Left lung (tissue), 4 donors: ENCODE measurements at regions not wholly inside any gene's neighbourhood (a gene's known extent, or its start where the extent isn't known, plus 50 kb on each side); places are given as distances from the start of the nearest gene placed in this dataset.

Experiments
- ATAC-seq: fragments of 200-7000 bp; cut with Tn5 transposase; one replicate; pipeline ENCODE4 v1.9.1; 2020; ENCODE audit warnings: moderate library complexity
- DNase-seq, 4 donors: peaks; one replicate each; pipeline ENCODE4 v3.0.0-alpha.2; 2013 to 2020
- H3K27ac ChIP-seq, 2 donors: fragments of 200-600 bp; sonication (generic) in 1 of 2; one replicate each; pipeline versions ENCODE4 v1.5.0 to v1.8.0; 2020 to 2021
- H3K27me3 ChIP-seq, 2 donors: fragments of 200-600 bp; sonication (generic) in 1 of 2; one replicate each; pipeline versions ENCODE4 v1.5.0 to v1.8.0; 2020 to 2021
- H3K36me3 ChIP-seq, 2 donors: fragments of 200-600 bp; sonication (generic) in 1 of 2; one replicate each; pipeline versions ENCODE4 v1.5.0 to v1.8.0; 2020 to 2021
- H3K4me1 ChIP-seq, 2 donors: fragments of 200-600 bp; one replicate each; pipeline ENCODE4 v1.8.0; 2021
- H3K4me3 ChIP-seq, 2 donors: fragments of 200-600 bp; sonication (generic) in 1 of 2; one replicate each; pipeline versions ENCODE4 v1.5.0 to v1.8.0; 2020 to 2021; ENCODE audit warnings: mild to moderate bottlenecking in 1 of 2
- H3K9me3 ChIP-seq, 2 donors: fragments of 200-600 bp; sonication (generic) in 1 of 2; one replicate each; pipeline versions ENCODE4 v1.5.0 to v1.8.0; 2020 to 2021
- CTCF ChIP-seq, 2 donors: fragments of 200-600 bp; sonication (generic) in 1 of 2; IDR thresholded peaks; one replicate each; pipeline versions ENCODE4 v1.5.0 to v1.8.0; 2021; ENCODE audit warnings: antibody characterized with exemption in 2 of 2
- intact Hi-C, 2 donors: fragments of 100-400 bp; cut with DNase I; formaldehyde crosslinking; loops; one replicate each; pipeline versions ENCODE4 v1.11.2 to v1.14.2; 2022
- donor health status: DM: no; HTN: yes; CAD: no.
- donor health status: DM: no; HTN: no; CAD: no.

DNA sequence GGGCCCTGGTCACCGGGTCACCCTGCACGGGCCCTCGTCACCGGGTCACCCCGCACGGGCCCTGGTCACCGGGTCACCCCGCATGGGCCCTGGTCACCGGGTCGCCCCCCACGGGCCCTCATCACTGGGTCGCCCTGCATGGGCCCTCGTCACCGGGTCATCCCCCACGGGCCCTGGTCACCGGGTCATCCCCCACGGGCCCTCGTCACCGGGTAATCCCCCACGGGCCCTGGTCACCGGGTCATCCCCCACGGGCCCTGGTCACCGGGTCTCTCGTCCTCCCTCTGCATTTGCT, 77.6 kb downstream of the RIPK4 start:
- H3K36me3 ChIP-seq: no peaks in the 10 kb centered on the region
- DNase-seq: no peak
- no peak overlapping the region for H3K4me3 ChIP-seq
- H3K27me3 ChIP-seq: peaks cover 0 to 21% of the 10 kb centered on the region in 2 donors
- no peak for TF ChIP-seq CTCF (IDR thresholded peaks at IDR 0.05)
- no peak for ATAC-seq
- intact Hi-C loops: no loop called here
- H3K4me1 ChIP-seq: peaks cover 0 to 3% of the 10 kb centered on the region in 2 donors
- no peak overlapping the region for H3K27ac ChIP-seq
- H3K9me3 ChIP-seq: no peaks in the 10 kb centered on the region

GRCh38 chr21:41687633-41688032, 79.2 kb downstream of the RIPK4 start:
- no peak for TF ChIP-seq CTCF (IDR thresholded peaks at IDR 0.05)
- DNase-seq (no peak), ATAC-seq (no peak)
- Histone ChIP-seq H3K9me3 (no peaks in the 10 kb centered on the region), H3K36me3 (no peaks in the 10 kb centered on the region), H3K27ac (no peak overlapping the region), H3K4me1 (no peaks in the 10 kb centered on the region), H3K27me3 (peaks cover 0 to 25% of the 10 kb centered on the region in 2 donors), H3K4me3 (no peak overlapping the region)
- intact Hi-C loops: no loop called here

- Histone ChIP-seq H3K36me3 (no peaks in the 10 kb centered on the region), H3K9me3 (no peaks in the 10 kb centered on the region), H3K4me3 (no peak overlapping the region), H3K27me3 (peaks cover 0 to 25% of the 10 kb centered on the region in 2 donors), H3K27ac (no peak overlapping the region), H3K4me1 (no peaks in the 10 kb centered on the region)
- DNase-seq (no peak), ATAC-seq (no peak)
- intact Hi-C loops: no loop called here
- no peak for TF ChIP-seq CTCF (IDR thresholded peaks at IDR 0.05)
Measured at GRCh38 chr21:41686664-41687063, 80.2 kb downstream of the RIPK4 start.

GRCh38 chr21:41685511-41686149, 81.2 kb downstream of the RIPK4 start:
- no peak for DNase-seq
- Histone ChIP-seq H3K9me3 (no peaks in the 10 kb centered on the region), H3K4me1 (no peaks in the 10 kb centered on the region), H3K27me3 (peaks cover 0 to 27% of the 10 kb centered on the region in 2 donors), H3K27ac (no peak overlapping the region), H3K36me3 (no peaks in the 10 kb centered on the region), H3K4me3 (no peak overlapping the region)
- intact Hi-C loops: no loop called here
- ATAC-seq: no peak
- no peak for TF ChIP-seq CTCF (IDR thresholded peaks at IDR 0.05)

GRCh38 chr21:41684381-41685245, 82.2 kb downstream of the RIPK4 start:
- ATAC-seq (peak; percentile 79), DNase-seq (no peak)
- Histone ChIP-seq H3K27me3 (peaks cover 0 to 27% of the 10 kb centered on the region in 2 donors), H3K27ac (peak overlapping the region in 1 of 2 donors; percentile 31), H3K9me3 (no peaks in the 10 kb centered on the region), H3K4me3 (no peak overlapping the region), H3K4me1 (peaks cover 0 to 2% of the 10 kb centered on the region in 2 donors), H3K36me3 (no peaks in the 10 kb centered on the region)
- TF ChIP-seq CTCF (IDR thresholded peaks at IDR 0.05): no peak
- intact Hi-C loops: no loop called here
